GM12873 (cell line): ENCODE measurements at regions not wholly inside any gene's neighbourhood (a gene's known extent, or its start where the extent isn't known, plus 50 kb on each side); places are given as distances from the start of the nearest gene placed in this dataset.

Source experiments
- CTCF ChIP-seq: IDR thresholded peaks from 2 replicates; pipeline ENCODE4 v1.5.1; 2012; ENCODE audit warnings: low read depth, mild to moderate bottlenecking, moderate library complexity, low read length, control low read depth; ENCODE audit not compliant: insufficient read depth; ENCODE audit errors: missing control alignments

GRCh38 chr15:54776410-54776809, 420.3 kb downstream of the RSL24D1 start:
- no peak for TF ChIP-seq CTCF

- TF ChIP-seq CTCF = no peak
Observed at GRCh38 chr15:54772663-54773062, 424.1 kb downstream of the RSL24D1 start.

GRCh38 chr15:54722342-54722986, 474.3 kb downstream of the RSL24D1 start:
- no peak for TF ChIP-seq CTCF

- no peak for TF ChIP-seq CTCF
Observed at GRCh38 chr15:54719325-54719724, 477.4 kb downstream of the RSL24D1 start.

- TF ChIP-seq CTCF = no peak
Observed at GRCh38 chr15:54707805-54708752, 488.7 kb downstream of the RSL24D1 start.

- TF ChIP-seq CTCF = no peak
Observed at GRCh38 chr15:54687628-54688027, 509.1 kb downstream of the RSL24D1 start.
